ENCODE measurements at regions not wholly inside any gene's neighbourhood (a gene's known extent, or its start where the extent isn't known, plus 50 kb on each side); places are given as distances from the start of the nearest gene placed in this dataset.

GRCh38 chr12:127014079-127014478 is 1252.9 kb upstream of the TMEM132C start:
- no peak overlapping the region for H3K18ac ChIP-seq (ENCODE audit: low read length)
- no peak overlapping the region for H3K14ac ChIP-seq (ENCODE audit: low read length)
- H3K27ac ChIP-seq (replicated peaks; ENCODE audit: low read length), result no peak overlapping the region
- H3K4ac ChIP-seq (ENCODE audit: low read length), result no peak overlapping the region
- H2BK15ac ChIP-seq (ENCODE audit: low read length), result no peak overlapping the region
- H3K79me1 ChIP-seq (ENCODE audit: low read depth, low read length), result no peaks in the 10 kb centered on the region
- H2BK5ac ChIP-seq (ENCODE audit: low read length), result no peak overlapping the region
- WGBS, 2 donors (ENCODE audit: extremely low coverage in 2 of 2, insufficient read length in 2 of 2, insufficient replicate concordance in 1 of 2), result no CpG with 5 or more reads among the region's 1 CpG
- H2AFZ ChIP-seq (ENCODE audit: low read length), result no peak overlapping the region
- H3K36me3 ChIP-seq (replicated peaks in 1 of 2; ENCODE audit: control insufficient read depth in 2 of 2, insufficient read depth in 2 of 2, low read length in 2 of 2), result no peaks in the 10 kb centered on the region
- no peak overlapping the region for H3K4me2 ChIP-seq (ENCODE audit: insufficient read depth, low read length, poor library complexity, severe bottlenecking)
- peaks cover 0 to 7% of the 10 kb centered on the region in 2 donors for H3K4me1 ChIP-seq (ENCODE audit: control insufficient read depth in 2 of 2, insufficient read depth in 1 of 2, low read depth in 1 of 2, low read length in 2 of 2)
- no peaks in the 10 kb centered on the region for H3K27me3 ChIP-seq (ENCODE audit: control insufficient read depth in 3 of 3, insufficient read depth in 3 of 3, low read depth in 1 of 3, low read length in 3 of 3)
- H3K9ac ChIP-seq (ENCODE audit: low read depth, low read length, poor library complexity), result no peak overlapping the region
- H2BK12ac ChIP-seq (ENCODE audit: low read length), result no peak overlapping the region
- DNase-seq (ENCODE audit: low spot score), result no peak
- no peak overlapping the region for H3K4me3 ChIP-seq (ENCODE audit: low read length in 2 of 2)
- H2AK5ac ChIP-seq (ENCODE audit: low read depth, low read length), result no peak overlapping the region
- H4K8ac ChIP-seq (ENCODE audit: low read depth, low read length), result no peak overlapping the region
- H3K23ac ChIP-seq (ENCODE audit: low read depth, low read length, poor library complexity), result no peak overlapping the region
- no peak overlapping the region for H4K91ac ChIP-seq (ENCODE audit: low read depth, low read length, poor library complexity)
- H2BK120ac ChIP-seq (ENCODE audit: low read depth, low read length), result no peak overlapping the region
- H3K9me3 ChIP-seq (replicated peaks in 1 of 2; ENCODE audit: control insufficient read depth in 2 of 2, insufficient read depth in 1 of 2, low read depth in 1 of 2, low read length in 2 of 2), result no peaks in the 10 kb centered on the region

- DNase-seq (ENCODE audit: low spot score), result no peak
- H3K36me3 ChIP-seq (replicated peaks in 1 of 2; ENCODE audit: control insufficient read depth in 2 of 2, insufficient read depth in 2 of 2, low read length in 2 of 2), result no peaks in the 10 kb centered on the region
- H3K4me1 ChIP-seq (ENCODE audit: control insufficient read depth in 2 of 2, insufficient read depth in 1 of 2, low read depth in 1 of 2, low read length in 2 of 2), result no peaks in the 10 kb centered on the region
- no peak overlapping the region for H2BK120ac ChIP-seq (ENCODE audit: low read depth, low read length)
- no peak overlapping the region for H4K91ac ChIP-seq (ENCODE audit: low read depth, low read length, poor library complexity)
- H2BK12ac ChIP-seq (ENCODE audit: low read length), result no peak overlapping the region
- H2BK15ac ChIP-seq (ENCODE audit: low read length), result no peak overlapping the region
- H3K4me3 ChIP-seq (ENCODE audit: low read length in 2 of 2), result no peak overlapping the region
- no peaks in the 10 kb centered on the region for H3K27me3 ChIP-seq (ENCODE audit: control insufficient read depth in 3 of 3, insufficient read depth in 3 of 3, low read depth in 1 of 3, low read length in 3 of 3)
- H3K9ac ChIP-seq (ENCODE audit: low read depth, low read length, poor library complexity), result no peak overlapping the region
- no peak overlapping the region for H3K4ac ChIP-seq (ENCODE audit: low read length)
- H3K18ac ChIP-seq (ENCODE audit: low read length), result no peak overlapping the region
- H2BK5ac ChIP-seq (ENCODE audit: low read length), result no peak overlapping the region
- H3K4me2 ChIP-seq (ENCODE audit: insufficient read depth, low read length, poor library complexity, severe bottlenecking), result no peak overlapping the region
- H4K8ac ChIP-seq (ENCODE audit: low read depth, low read length), result no peak overlapping the region
- H3K9me3 ChIP-seq (replicated peaks in 1 of 2; ENCODE audit: control insufficient read depth in 2 of 2, insufficient read depth in 1 of 2, low read depth in 1 of 2, low read length in 2 of 2), result no peaks in the 10 kb centered on the region
- H3K14ac ChIP-seq (ENCODE audit: low read length), result no peak overlapping the region
- no peak overlapping the region for H2AK5ac ChIP-seq (ENCODE audit: low read depth, low read length)
- no CpG with 5 or more reads among the region's 2 CpGs for WGBS, 2 donors (ENCODE audit: extremely low coverage in 2 of 2, insufficient read length in 2 of 2, insufficient replicate concordance in 1 of 2)
- H2AFZ ChIP-seq (ENCODE audit: low read length), result no peak overlapping the region
- H3K79me1 ChIP-seq (ENCODE audit: low read depth, low read length), result no peaks in the 10 kb centered on the region
- no peak overlapping the region for H3K27ac ChIP-seq (replicated peaks; ENCODE audit: low read length)
- H3K23ac ChIP-seq (ENCODE audit: low read depth, low read length, poor library complexity), result no peak overlapping the region
These were observed 1242.2 kb upstream of the TMEM132C start for GRCh38 chr12:127024791-127025190.

- Histone ChIP-seq H3K4me2 (ENCODE audit: insufficient read depth, low read length, poor library complexity, severe bottlenecking) (no peak overlapping the region), H2BK120ac (ENCODE audit: low read depth, low read length) (no peak overlapping the region), H3K9ac (ENCODE audit: low read depth, low read length, poor library complexity) (no peak overlapping the region), H3K14ac (ENCODE audit: low read length) (no peak overlapping the region), H3K27ac (replicated peaks; ENCODE audit: low read length) (no peak overlapping the region), H3K9me3 (replicated peaks in 1 of 2; ENCODE audit: control insufficient read depth in 2 of 2, insufficient read depth in 1 of 2, low read depth in 1 of 2, low read length in 2 of 2) (no peaks in the 10 kb centered on the region), H2AFZ (ENCODE audit: low read length) (no peak overlapping the region), H3K4me3 (ENCODE audit: low read length in 2 of 2) (no peak overlapping the region), H3K4ac (ENCODE audit: low read length) (no peak overlapping the region), H2BK12ac (ENCODE audit: low read length) (no peak overlapping the region), H3K79me1 (ENCODE audit: low read depth, low read length) (no peaks in the 10 kb centered on the region), H3K36me3 (replicated peaks in 1 of 2; ENCODE audit: control insufficient read depth in 2 of 2, insufficient read depth in 2 of 2, low read length in 2 of 2) (no peaks in the 10 kb centered on the region), H2BK15ac (ENCODE audit: low read length) (no peak overlapping the region), H4K91ac (ENCODE audit: low read depth, low read length, poor library complexity) (no peak overlapping the region), H4K8ac (ENCODE audit: low read depth, low read length) (no peak overlapping the region), H3K23ac (ENCODE audit: low read depth, low read length, poor library complexity) (no peak overlapping the region), H2BK5ac (ENCODE audit: low read length) (no peak overlapping the region), H3K18ac (ENCODE audit: low read length) (no peak overlapping the region), H2AK5ac (ENCODE audit: low read depth, low read length) (no peak overlapping the region), H3K27me3 (ENCODE audit: control insufficient read depth in 3 of 3, insufficient read depth in 3 of 3, low read depth in 1 of 3, low read length in 3 of 3) (no peaks in the 10 kb centered on the region), H3K4me1 (ENCODE audit: control insufficient read depth in 2 of 2, insufficient read depth in 1 of 2, low read depth in 1 of 2, low read length in 2 of 2) (no peaks in the 10 kb centered on the region)
- no peak for DNase-seq (ENCODE audit: low spot score)
- WGBS, 2 donors (ENCODE audit: extremely low coverage in 2 of 2, insufficient read length in 2 of 2, insufficient replicate concordance in 1 of 2), result no CpG with 5 or more reads among the region's 1 CpG
These were observed 1241.4 kb upstream of the TMEM132C start for GRCh38 chr12:127025545-127025944.

GRCh38 chr12:127035011-127035879 is 1231.7 kb upstream of the TMEM132C start:
- Histone ChIP-seq H2BK15ac (ENCODE audit: low read length) (no peak overlapping the region), H2BK12ac (ENCODE audit: low read length) (no peak overlapping the region), H3K4me3 (ENCODE audit: low read length in 2 of 2) (no peak overlapping the region), H3K27ac (replicated peaks; ENCODE audit: low read length) (no peak overlapping the region), H4K8ac (ENCODE audit: low read depth, low read length) (no peak overlapping the region), H3K27me3 (ENCODE audit: control insufficient read depth in 3 of 3, insufficient read depth in 3 of 3, low read depth in 1 of 3, low read length in 3 of 3) (no peaks in the 10 kb centered on the region), H3K4ac (ENCODE audit: low read length) (no peak overlapping the region), H2BK120ac (ENCODE audit: low read depth, low read length) (no peak overlapping the region), H3K79me1 (ENCODE audit: low read depth, low read length) (no peaks in the 10 kb centered on the region), H3K4me2 (ENCODE audit: insufficient read depth, low read length, poor library complexity, severe bottlenecking) (no peak overlapping the region), H2AK5ac (ENCODE audit: low read depth, low read length) (no peak overlapping the region), H3K9ac (ENCODE audit: low read depth, low read length, poor library complexity) (no peak overlapping the region), H3K14ac (ENCODE audit: low read length) (no peak overlapping the region), H2BK5ac (ENCODE audit: low read length) (no peak overlapping the region), H2AFZ (ENCODE audit: low read length) (no peak overlapping the region), H4K91ac (ENCODE audit: low read depth, low read length, poor library complexity) (no peak overlapping the region), H3K4me1 (ENCODE audit: control insufficient read depth in 2 of 2, insufficient read depth in 1 of 2, low read depth in 1 of 2, low read length in 2 of 2) (no peaks in the 10 kb centered on the region), H3K18ac (ENCODE audit: low read length) (peak overlapping the region; percentile 2), H3K23ac (ENCODE audit: low read depth, low read length, poor library complexity) (no peak overlapping the region), H3K36me3 (replicated peaks in 1 of 2; ENCODE audit: control insufficient read depth in 2 of 2, insufficient read depth in 2 of 2, low read length in 2 of 2) (no peaks in the 10 kb centered on the region), H3K9me3 (replicated peaks in 1 of 2; ENCODE audit: control insufficient read depth in 2 of 2, insufficient read depth in 1 of 2, low read depth in 1 of 2, low read length in 2 of 2) (no peaks in the 10 kb centered on the region)
- DNase-seq (ENCODE audit: low spot score), result no peak
- no CpG with 5 or more reads among the region's 11 CpGs for WGBS, 2 donors (ENCODE audit: extremely low coverage in 2 of 2, insufficient read length in 2 of 2, insufficient replicate concordance in 1 of 2)
